ENCODE measurements at regions not wholly inside any gene's neighbourhood (a gene's known extent, or its start where the extent isn't known, plus 50 kb on each side); places are given as distances from the start of the nearest gene placed in this dataset.
"Not testable (repeated sequence)": the region's sequence is repeated elsewhere in the genome, so short reads cannot be mapped to it uniquely, and the experiment has no call there.

GRCh38 chr16:33656394-33656793, 197.0 kb downstream of the TP53TG3F start:
- not testable (repeated sequence) for H3K4me1 ChIP-seq, H3K27me3 ChIP-seq, H3K27ac ChIP-seq, H3K36me3 ChIP-seq, DNase-seq, H3K9me3 ChIP-seq, H3K4me3 ChIP-seq
- peak; percentile 63 to 84 for ATAC-seq (ENCODE audit: low FRiP score in 2 of 2)
- WGBS, 2 donors = no CpG with 5 or more reads among the region's 10 CpGs

GRCh38 chr16:33657717-33658116, 198.3 kb downstream of the TP53TG3F start:
- not testable (repeated sequence) for H3K4me3 ChIP-seq; H3K9me3 ChIP-seq; H3K36me3 ChIP-seq; H3K27me3 ChIP-seq; DNase-seq; H3K27ac ChIP-seq; ATAC-seq (ENCODE audit: low FRiP score in 2 of 2); H3K4me1 ChIP-seq
- no CpG with 5 or more reads among the region's 3 CpGs for WGBS, 2 donors

DNA sequence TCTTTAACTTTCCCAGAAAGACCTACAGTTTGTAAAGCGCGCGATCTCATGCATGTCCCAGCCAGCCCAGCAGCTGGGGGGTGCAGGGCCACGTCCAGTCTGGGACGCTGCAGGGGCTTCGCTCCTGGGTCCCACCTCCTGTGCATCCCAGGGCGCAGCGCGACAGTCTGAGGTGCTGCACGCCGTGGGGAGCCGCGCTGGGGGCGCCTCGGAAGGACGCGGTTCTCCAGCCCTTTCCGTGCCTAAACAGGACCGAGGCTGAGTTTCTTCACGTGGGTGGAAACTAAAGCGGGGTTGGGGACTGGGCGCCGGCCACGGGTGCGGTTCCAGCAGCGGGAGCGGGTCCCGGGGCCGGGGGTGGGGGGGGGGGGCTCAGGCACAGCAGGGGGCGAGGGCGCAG, 221.4 kb downstream of the TP53TG3F start:
- not testable (repeated sequence) for H3K4me1 ChIP-seq; H3K27me3 ChIP-seq; H3K27ac ChIP-seq; H3K9me3 ChIP-seq; H3K36me3 ChIP-seq; H3K4me3 ChIP-seq; ATAC-seq (ENCODE audit: low FRiP score in 2 of 2)
- 64 to 75% methylated on average over 6 to 26 of the region's 31 CpGs for WGBS, 2 donors
- peak in 1 of 2 donors; percentile 61 for DNase-seq

GRCh38 chr16:33700320-33700719, 240.9 kb downstream of the TP53TG3F start:
- not testable (repeated sequence) for H3K4me1 ChIP-seq; H3K36me3 ChIP-seq; H3K9me3 ChIP-seq; H3K4me3 ChIP-seq; H3K27ac ChIP-seq; DNase-seq; H3K27me3 ChIP-seq; ATAC-seq (ENCODE audit: low FRiP score in 2 of 2)
- WGBS, 2 donors = 74 to 76% methylated on average over 2 of the region's 2 CpGs

GRCh38 chr16:33706845-33707590, 247.6 kb downstream of the TP53TG3F start:
- not testable (repeated sequence) for H3K4me1 ChIP-seq; H3K36me3 ChIP-seq; ATAC-seq (ENCODE audit: low FRiP score in 2 of 2); H3K9me3 ChIP-seq; H3K27ac ChIP-seq; H3K4me3 ChIP-seq; H3K27me3 ChIP-seq
- 72 to 73% methylated on average over 34 to 41 of the region's 55 CpGs for WGBS, 2 donors
- peak in 1 of 2 donors; percentile 76 for DNase-seq

DNA sequence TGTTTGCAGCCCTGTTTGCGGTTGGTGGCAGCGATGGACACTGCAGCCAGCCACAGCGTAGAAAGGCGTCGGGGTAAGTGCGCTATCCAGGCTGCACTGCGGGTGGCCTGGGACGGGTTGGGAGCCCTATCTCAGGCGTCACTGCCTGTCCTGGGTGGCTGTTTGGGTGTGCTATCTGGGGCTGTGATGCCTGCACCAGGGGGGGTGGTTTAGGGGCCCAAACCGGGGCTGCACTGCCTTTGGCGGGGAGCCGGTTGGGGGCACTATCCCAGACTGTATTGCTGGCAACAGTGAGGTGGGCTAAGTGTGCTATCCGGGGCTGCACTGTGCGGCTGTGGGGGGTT, 248.2 kb downstream of the TP53TG3F start:
- peak in 1 of 2 donors; percentile 55 for DNase-seq
- H3K27ac ChIP-seq; H3K4me1 ChIP-seq; ATAC-seq (ENCODE audit: low FRiP score in 2 of 2); H3K4me3 ChIP-seq; H3K9me3 ChIP-seq; H3K36me3 ChIP-seq; H3K27me3 ChIP-seq: not testable (repeated sequence)
- WGBS, 2 donors = 52 to 71% methylated on average over 4 to 14 of the region's 14 CpGs

DNA sequence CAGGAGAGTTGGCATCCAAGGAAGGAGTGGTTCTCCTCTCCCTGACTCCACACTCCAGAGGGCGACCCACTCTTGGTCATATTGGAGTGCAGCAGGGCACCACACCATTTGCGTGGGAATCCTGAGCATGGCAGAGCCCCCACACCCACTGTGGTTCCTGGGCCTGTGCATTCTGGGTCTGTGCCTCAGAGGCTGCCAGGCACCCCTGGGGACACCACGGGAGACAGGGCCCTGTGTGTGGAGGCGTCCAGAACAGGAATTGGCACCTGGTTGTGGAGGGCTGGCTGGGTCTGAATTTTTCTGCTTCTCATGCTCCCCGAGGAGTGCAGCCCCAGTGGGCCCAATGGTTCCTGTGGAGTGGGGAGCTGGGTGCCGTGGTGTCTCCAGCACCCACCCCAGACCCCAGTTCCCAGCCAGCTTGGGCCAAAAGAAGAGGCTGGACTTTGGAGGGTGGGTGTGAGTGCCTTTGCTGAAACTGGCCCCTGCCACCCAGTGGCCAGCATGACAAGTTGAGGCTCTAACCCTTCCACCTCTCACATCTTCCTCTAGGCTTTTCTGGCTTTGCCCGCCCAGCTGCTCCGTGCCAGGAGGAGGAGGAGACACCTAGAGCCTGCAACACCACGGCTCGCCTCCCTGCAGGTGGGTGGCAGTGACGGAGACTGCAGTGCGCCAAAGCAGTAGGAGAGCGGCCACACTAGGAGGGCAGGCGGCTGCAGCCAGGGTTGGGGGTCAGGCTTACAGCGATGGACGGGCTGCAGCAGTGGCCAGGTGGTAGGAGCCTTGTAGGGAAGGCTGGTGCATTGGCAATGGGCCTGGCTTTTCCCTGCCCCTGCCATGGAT, 250.7 kb downstream of the TP53TG3F start:
- 91 to 93% methylated on average over 8 to 15 of the region's 16 CpGs for WGBS, 2 donors
- ATAC-seq (ENCODE audit: low FRiP score in 2 of 2) = not testable (repeated sequence)

GRCh38 chr16:33710696-33711087, 251.3 kb downstream of the TP53TG3F start:
- not testable (repeated sequence) for H3K36me3 ChIP-seq; H3K27ac ChIP-seq; H3K4me1 ChIP-seq; H3K4me3 ChIP-seq; ATAC-seq (ENCODE audit: low FRiP score in 2 of 2); H3K9me3 ChIP-seq; H3K27me3 ChIP-seq
- WGBS, 2 donors = 69% methylated on average over 3 of the region's 3 CpGs; no CpG with 5 or more reads in 1 of the 2 donors
- DNase-seq = peak in 1 of 2 donors; percentile 43

More for the DNA sequence above, 250.7 kb downstream of the TP53TG3F start:
- not testable (repeated sequence) for H3K36me3 ChIP-seq, H3K27ac ChIP-seq, H3K4me3 ChIP-seq, H3K9me3 ChIP-seq, H3K27me3 ChIP-seq, H3K4me1 ChIP-seq
- DNase-seq = peak in 1 of 2 donors; percentile 56

- H3K9me3 ChIP-seq; H3K36me3 ChIP-seq; H3K4me1 ChIP-seq; H3K27me3 ChIP-seq; H3K27ac ChIP-seq; H3K4me3 ChIP-seq; ATAC-seq (ENCODE audit: low FRiP score in 2 of 2): not testable (repeated sequence)
- DNase-seq = peak in 1 of 2 donors; percentile 71
- 66 to 76% methylated on average over 5 of the region's 5 CpGs for WGBS, 2 donors
These were observed 252.2 kb downstream of the TP53TG3F start for GRCh38 chr16:33711616-33712015.

- H3K27ac ChIP-seq; H3K36me3 ChIP-seq; H3K9me3 ChIP-seq; H3K4me1 ChIP-seq; ATAC-seq (ENCODE audit: low FRiP score in 2 of 2); H3K27me3 ChIP-seq; H3K4me3 ChIP-seq: not testable (repeated sequence)
- DNase-seq = peak in 1 of 2 donors; percentile 50
- 42 to 60% methylated on average over 1 to 2 of the region's 2 CpGs for WGBS, 2 donors
These were observed 252.9 kb downstream of the TP53TG3F start for GRCh38 chr16:33712308-33712707.

DNA sequence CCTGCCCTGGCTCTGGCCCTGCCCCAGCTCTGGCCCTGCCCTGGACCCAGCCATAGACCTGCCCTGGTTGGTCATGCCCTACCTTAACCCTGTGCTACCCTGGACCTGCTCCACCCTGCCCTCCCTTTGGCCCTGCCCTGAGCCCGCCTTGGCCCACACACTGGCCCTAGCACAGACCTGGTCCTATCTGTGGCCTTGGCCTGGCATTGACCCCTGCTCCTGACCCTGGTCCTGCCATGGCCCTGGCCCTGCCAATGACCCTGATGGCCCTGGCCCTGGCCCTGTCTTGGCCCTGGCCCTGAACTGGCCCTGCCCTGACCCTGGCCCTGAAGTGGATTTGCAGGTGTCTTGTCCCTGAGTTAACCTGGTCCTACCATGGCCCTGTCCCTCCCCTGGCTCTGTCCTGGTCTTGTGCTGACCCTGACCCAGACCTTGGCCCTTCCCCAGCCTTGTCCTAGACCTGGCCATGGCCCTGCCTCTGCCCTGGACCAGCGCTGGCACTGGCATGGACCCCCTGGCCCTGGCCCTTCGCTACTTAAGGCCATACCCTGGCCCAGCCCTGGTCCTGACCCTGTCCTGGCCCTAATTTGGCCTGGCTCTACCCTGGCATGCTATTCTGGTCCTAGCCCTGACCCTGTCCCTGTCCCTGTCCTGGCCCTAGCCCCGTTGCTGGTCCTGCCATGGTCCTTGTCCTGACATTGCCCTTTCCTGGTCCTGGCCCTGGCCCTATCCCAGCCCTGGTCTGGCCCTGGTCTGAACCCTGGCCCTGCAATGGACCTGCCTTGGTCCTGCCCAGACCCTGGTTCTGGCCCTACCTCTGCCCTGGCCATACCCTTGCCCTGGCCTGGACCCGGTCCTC, 253.7 kb downstream of the TP53TG3F start:
- not testable (repeated sequence) for H3K36me3 ChIP-seq; H3K27me3 ChIP-seq; H3K27ac ChIP-seq; ATAC-seq (ENCODE audit: low FRiP score in 2 of 2); H3K4me1 ChIP-seq; H3K9me3 ChIP-seq; H3K4me3 ChIP-seq
- WGBS, 2 donors = 82 to 83% methylated on average over 2 to 5 of the region's 5 CpGs
- DNase-seq = peak in 1 of 2 donors; percentile 52

- not testable (repeated sequence) for H3K4me1 ChIP-seq
- 86 to 88% methylated on average over 5 to 6 of the region's 6 CpGs for WGBS, 2 donors
These were observed 254.5 kb downstream of the TP53TG3F start for GRCh38 chr16:33713710-33714538.

More at GRCh38 chr16:33713710-33714538, 254.5 kb downstream of the TP53TG3F start:
- peak in 1 of 2 donors; percentile 42 for DNase-seq
- ATAC-seq (ENCODE audit: low FRiP score in 2 of 2); H3K27ac ChIP-seq; H3K4me3 ChIP-seq; H3K27me3 ChIP-seq; H3K36me3 ChIP-seq; H3K9me3 ChIP-seq: not testable (repeated sequence)
